ENCODE measurements at regions not wholly inside any gene's neighbourhood (a gene's known extent, or its start where the extent isn't known, plus 50 kb on each side); places are given as distances from the start of the nearest gene placed in this dataset.
A peak's percentile ranks its signal among the peaks of the same experiment; 100 is the strongest.

- DNase-seq = no peak
These were observed 59.5 kb upstream of the CDCA7L start for GRCh38 chr7:22005151-22005550.

DNA sequence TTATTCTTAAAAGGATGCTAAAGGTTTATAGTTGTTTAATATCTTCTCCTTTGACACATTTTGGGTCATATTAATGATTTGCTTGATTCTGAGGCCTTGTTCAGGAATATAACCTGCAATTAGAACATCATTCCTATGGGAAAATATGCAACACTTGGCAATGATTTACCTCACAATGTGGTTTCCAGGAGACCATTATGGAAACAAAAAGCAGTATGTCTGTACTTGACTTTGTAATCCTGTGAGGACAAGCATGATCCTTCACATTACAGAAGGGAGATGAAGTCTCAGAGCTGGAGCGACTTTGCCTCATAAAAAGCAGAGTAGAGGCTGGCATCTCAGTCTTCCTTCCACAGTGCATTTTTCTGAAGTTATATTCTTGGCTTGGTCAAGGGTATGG, 57.0 kb upstream of the CDCA7L start:
- DNase-seq = no peak

DNA sequence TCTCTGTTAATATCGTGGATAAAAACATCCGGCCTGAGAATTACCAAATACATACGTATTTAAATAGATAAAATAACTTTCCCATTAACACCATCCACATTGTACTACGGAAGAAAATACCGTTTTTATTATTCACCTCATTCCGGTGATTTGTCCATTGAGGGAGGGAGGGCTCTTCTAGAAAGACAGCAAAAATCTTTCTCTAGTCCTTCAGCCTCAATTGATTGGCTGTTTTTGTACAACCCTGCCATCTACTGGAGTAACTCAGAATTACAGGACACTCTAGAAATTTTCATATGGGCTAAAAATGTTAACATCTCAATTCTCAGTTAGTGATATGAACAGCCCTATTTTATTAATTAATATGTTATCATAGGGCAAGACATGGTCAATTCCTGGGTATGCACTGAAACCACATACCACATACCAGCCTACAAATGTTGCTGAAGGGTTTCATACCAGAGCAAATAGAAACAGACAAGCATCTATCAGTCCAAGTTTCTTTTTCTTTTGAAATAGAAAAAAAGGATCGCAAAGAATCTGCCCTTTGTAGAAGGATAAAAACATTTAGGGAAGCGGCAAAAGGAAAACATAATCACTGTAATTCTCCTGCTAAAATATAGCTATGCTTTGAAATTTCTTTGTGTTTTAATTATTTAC, 55.8 kb upstream of the CDCA7L start:
- DNase-seq = peak; percentile 57

GRCh38 chr7:21999896-22000295, 54.2 kb upstream of the CDCA7L start:
- no peak for DNase-seq

DNA sequence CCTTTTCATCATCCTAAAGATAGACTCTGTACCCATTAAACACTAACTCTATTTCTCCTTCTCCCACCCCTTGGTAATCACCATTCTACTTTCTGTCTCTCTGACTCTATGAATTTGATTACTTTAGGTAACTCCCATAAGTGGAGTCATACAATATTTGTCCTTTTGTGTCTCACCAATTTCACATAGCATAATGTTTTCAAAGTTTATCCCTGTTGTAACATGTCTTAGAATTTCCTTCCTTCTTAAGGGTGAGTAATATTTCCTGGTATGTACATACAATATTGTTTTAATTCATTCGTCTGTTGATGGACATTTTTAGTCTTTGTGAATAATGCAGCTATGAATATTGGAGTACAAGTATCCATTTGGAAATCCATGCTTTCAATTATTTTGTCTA, 50.9 kb upstream of the CDCA7L start:
- no peak for DNase-seq

Measured in muscle of arm (tissue), 1 donor.